ENCODE measurements at regions not wholly inside any gene's neighbourhood (a gene's known extent, or its start where the extent isn't known, plus 50 kb on each side); places are given as distances from the start of the nearest gene placed in this dataset.

DNA sequence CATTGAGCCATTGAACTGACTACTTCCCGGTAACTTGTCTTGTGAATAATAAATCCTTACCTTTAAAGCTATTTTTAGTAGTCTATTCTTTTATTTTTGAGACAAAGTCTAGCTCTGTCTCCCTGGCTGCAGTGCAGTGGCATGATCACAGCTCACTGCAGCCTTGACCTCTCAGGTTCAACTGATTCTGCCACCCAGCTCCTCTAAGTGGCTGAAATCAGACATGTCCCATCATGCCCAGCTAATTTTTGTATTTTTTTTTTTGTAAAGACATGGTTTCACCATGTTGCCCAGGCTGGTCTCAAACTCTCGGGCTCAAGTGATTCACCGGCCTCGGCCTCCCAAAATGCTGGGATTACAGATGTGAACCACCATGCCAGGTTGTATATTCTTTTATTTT, 59.3 kb upstream of the PTGS2 start:
- no peak overlapping the region for H3K4me3 ChIP-seq (ENCODE audit: low read depth, low read length)
- no peak for DNase-seq (ENCODE audit: low read depth)

GRCh38 chr1:186738926-186739325, 58.7 kb upstream of the PTGS2 start:
- H3K4me3 ChIP-seq (ENCODE audit: low read depth, low read length), result no peak overlapping the region
- DNase-seq (ENCODE audit: low read depth), result no peak

DNA sequence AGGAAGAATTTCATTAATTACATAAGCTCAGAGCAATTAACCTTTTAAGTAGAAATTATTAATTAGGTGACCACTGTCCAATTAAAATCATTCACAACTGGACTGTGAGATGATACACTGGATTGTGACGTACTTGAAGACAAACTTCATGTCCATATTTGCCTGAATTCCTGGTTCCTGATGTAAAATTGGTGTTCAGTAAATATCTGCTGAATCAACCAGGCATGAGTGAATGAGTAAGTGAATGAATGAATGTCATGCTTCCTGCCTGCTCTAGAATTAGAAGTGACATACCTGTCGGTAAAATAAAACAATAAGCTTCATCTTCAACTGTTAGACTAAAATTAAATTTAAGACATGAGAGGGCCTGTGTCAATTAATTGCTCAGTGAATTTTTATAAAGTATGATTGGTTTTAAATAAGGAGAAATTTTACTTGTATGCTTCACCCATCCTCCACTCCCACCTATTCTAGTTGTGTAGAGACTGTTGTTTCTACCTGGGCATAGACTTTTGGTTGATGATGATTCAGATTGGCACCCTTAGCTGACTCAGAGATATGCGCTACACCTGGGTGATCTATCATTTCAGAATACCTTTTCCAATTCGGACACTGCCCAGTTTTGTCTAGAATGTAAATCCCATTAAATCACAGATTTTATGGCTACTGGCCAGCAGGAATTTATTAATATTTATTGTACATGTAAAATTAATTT, 56.9 kb upstream of the PTGS2 start:
- H3K4me3 ChIP-seq (ENCODE audit: low read depth, low read length), result no peak overlapping the region

DNA sequence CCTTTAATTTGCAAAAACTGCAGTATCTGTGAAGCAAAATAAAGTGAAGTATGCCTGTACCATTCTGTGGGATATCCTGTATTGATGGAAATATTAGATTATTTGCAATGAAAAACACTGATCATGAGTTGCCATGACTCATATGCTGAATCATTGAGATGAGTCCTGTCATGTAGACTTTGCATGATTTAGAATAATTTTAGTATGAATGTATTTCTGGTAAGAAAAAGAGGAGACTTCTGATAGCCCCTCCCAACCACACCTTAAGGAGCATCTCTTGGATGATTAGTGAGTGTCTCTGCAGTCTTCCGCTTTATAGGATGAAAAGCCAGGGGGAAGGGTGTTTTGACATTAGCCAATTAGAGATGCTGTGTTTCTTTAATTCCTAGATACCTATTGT, 55.2 kb upstream of the PTGS2 start:
- H3K4me3 ChIP-seq (ENCODE audit: low read depth, low read length), result no peak overlapping the region
- no peak for DNase-seq (ENCODE audit: low read depth)

More for the DNA sequence above, 56.9 kb upstream of the PTGS2 start:
- no peak for DNase-seq (ENCODE audit: low read depth)

DNA sequence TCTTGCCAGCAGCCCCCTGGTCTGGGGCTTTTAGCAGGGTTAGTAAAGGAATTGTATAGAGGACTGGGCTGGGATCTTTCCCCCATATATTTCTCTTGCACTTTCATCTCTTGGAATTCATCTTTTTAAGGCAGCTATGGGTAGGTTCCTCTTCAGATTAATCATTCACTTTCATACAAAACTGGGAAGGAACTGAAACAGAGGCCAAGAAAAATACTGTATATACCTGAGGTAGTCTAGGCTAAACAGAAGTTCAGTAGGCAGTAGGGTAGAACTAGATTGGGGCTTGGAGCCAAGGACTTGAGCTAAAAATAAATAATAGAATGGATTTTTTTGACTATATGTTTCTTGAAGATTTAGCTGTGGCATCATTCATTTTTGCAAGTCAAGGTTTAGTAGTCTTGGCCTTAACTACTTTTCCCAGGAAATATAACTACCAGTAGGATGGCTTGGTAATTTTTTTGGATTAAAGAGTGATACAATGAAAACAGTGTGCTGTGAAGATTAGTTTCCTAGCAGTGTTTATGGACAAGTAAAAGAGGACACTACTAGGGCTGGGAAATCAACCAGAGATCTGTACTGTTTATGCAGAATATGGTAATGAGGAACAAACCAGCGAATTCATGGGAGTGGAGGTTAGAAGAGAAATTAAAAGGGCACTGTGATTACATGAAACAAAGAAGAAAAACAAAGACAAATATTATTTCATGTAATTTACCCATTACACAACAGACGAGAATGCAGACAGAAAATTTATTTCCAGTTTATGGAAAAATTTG, 50.9 kb upstream of the PTGS2 start:
- no peak for DNase-seq (ENCODE audit: low read depth)

More for the DNA sequence above, 50.9 kb upstream of the PTGS2 start:
- H3K4me3 ChIP-seq (ENCODE audit: low read depth, low read length), result no peak overlapping the region
